HepG2 (cell line): ENCODE measurements at regions not wholly inside any gene's neighbourhood (a gene's known extent, or its start where the extent isn't known, plus 50 kb on each side); places are given as distances from the start of the nearest gene placed in this dataset.

Experiments
- AGO1 ChIP-seq: fragments of 200-400 bp; formaldehyde crosslinking; IDR thresholded peaks from 2 replicates; pipeline ENCODE4 v1.6.1; 2017; ENCODE audit warnings: mild to moderate bottlenecking, low read depth, low read length, moderate library complexity; ENCODE audit not compliant: poor library complexity, severe bottlenecking
- BHLHE40 ChIP-seq: IDR thresholded peaks from 2 replicates; pipeline ENCODE4 v1.6.1; 2011; ENCODE audit warnings: low read length, improper control_type of control experiment
- BRCA1 ChIP-seq: sonication (generic); formaldehyde crosslinking; IDR thresholded peaks from 2 replicates; pipeline ENCODE4 v1.4.0; 2020; ENCODE audit warnings: missing genetic modification reagents
- CREM ChIP-seq, 2 experiments: sonication (generic) in 1 of 2; formaldehyde crosslinking in 1 of 2; IDR thresholded peaks; 2 replicates each; pipeline versions ENCODE4 v1.4.0 to v1.6.1; 2016 to 2020; ENCODE audit warnings: antibody characterized with exemption in 1 of 2, mild to moderate bottlenecking in 1 of 2, missing genetic modification reagents in 1 of 2
- DPF2 ChIP-seq: sonication (generic); formaldehyde crosslinking; IDR thresholded peaks from 2 replicates; pipeline ENCODE4 v1.4.0; 2020; ENCODE audit warnings: mild to moderate bottlenecking, low read depth, missing genetic modification reagents, borderline replicate concordance
- ERF ChIP-seq: IDR thresholded peaks from 2 replicates; pipeline ENCODE4 v1.6.1; 2018; ENCODE audit warnings: missing biosample characterization, missing genetic modification reagents
- NBN ChIP-seq: fragments of 450-650 bp; conservative IDR thresholded peaks from 2 replicates; pipeline ENCODE4 v1.6.1; 2017
- NR2F1 ChIP-seq, 2 experiments: fragments of 450-650 bp in 1 of 2; formaldehyde crosslinking in 1 of 2; IDR thresholded peaks; 2 replicates each; pipeline versions ENCODE4 v1.5.0 to v1.6.1; 2016 to 2020; ENCODE audit warnings: mild to moderate bottlenecking in 1 of 2, missing compliant biosample characterization in 1 of 2, missing genetic modification reagents in 1 of 2, moderate library complexity in 1 of 2
- PCBP2 ChIP-seq: fragments of 200-400 bp; formaldehyde crosslinking; optimal IDR thresholded peaks from 2 replicates; pipeline ENCODE3; 2018; ENCODE audit warnings: low read length, low read depth; ENCODE audit not compliant: poor library complexity, severe bottlenecking
- RFX5 ChIP-seq: IDR thresholded peaks from 2 replicates; pipeline ENCODE4 v1.6.1; 2011; ENCODE audit warnings: low read depth, low read length, improper control_type of control experiment
- TEAD3 ChIP-seq: optimal IDR thresholded peaks from 2 replicates; pipeline ENCODE3; 2016; ENCODE audit warnings: borderline replicate concordance
- TOPORS ChIP-seq: sonication (generic); formaldehyde crosslinking; IDR thresholded peaks from 2 replicates; pipeline ENCODE4 v1.8.0; 2023; ENCODE audit warnings: mild to moderate bottlenecking, missing genetic modification reagents
- ZFY ChIP-seq: sonication (generic); formaldehyde crosslinking; IDR thresholded peaks from 2 replicates; pipeline ENCODE4 v1.4.0; 2020; ENCODE audit warnings: missing genetic modification reagents
- ZKSCAN5 ChIP-seq: sonication (generic); formaldehyde crosslinking; IDR thresholded peaks from 2 replicates; pipeline ENCODE4 v1.5.1; 2020; ENCODE audit warnings: mild to moderate bottlenecking, missing genetic modification reagents
- ZNF547 ChIP-seq: sonication (generic); formaldehyde crosslinking; IDR thresholded peaks from 2 replicates; pipeline ENCODE4 v1.5.1; 2020; ENCODE audit warnings: mild to moderate bottlenecking, missing genetic modification reagents
- ZNF660 ChIP-seq: sonication (generic); formaldehyde crosslinking; IDR thresholded peaks from 2 replicates; pipeline ENCODE4 v1.5.1; 2020; ENCODE audit warnings: mild to moderate bottlenecking, low read depth, missing genetic modification reagents, borderline replicate concordance
- ZNF816 ChIP-seq: sonication (generic); formaldehyde crosslinking; IDR thresholded peaks from 2 replicates; pipeline ENCODE4 v1.8.0; 2022; ENCODE audit warnings: missing genetic modification reagents, mild to moderate bottlenecking, borderline replicate concordance
- TF ChIP-seq, protein P1 (sequence below): IDR thresholded peaks from 2 replicates; pipeline ENCODE4 v1.6.1; 2016; ENCODE audit warnings: mild to moderate bottlenecking, missing biosample characterization, missing genetic modification reagents
- TF ChIP-seq, protein P2 (sequence below): IDR thresholded peaks from 2 replicates; pipeline ENCODE4 v1.6.1; 2016; ENCODE audit warnings: control low read depth
- TF ChIP-seq, protein P3 (sequence below): IDR thresholded peaks from 2 replicates; pipeline ENCODE4 v1.6.1; 2012; ENCODE audit warnings: low read length, improper control_type of control experiment
- TF ChIP-seq, protein P4 (sequence below): sonication (generic); formaldehyde crosslinking; IDR thresholded peaks from 2 replicates; pipeline ENCODE4 v1.4.0; 2020; ENCODE audit warnings: missing genetic modification reagents
- TF ChIP-seq, protein P5 (sequence below): IDR thresholded peaks from 2 replicates; pipeline ENCODE4 v1.6.1; 2016; ENCODE audit warnings: missing compliant biosample characterization, missing genetic modification reagents, borderline replicate concordance
- TF ChIP-seq, protein P6 (sequence below): sonication (generic); formaldehyde crosslinking; conservative IDR thresholded peaks from 2 replicates; pipeline ENCODE4 v1.8.0; 2022; ENCODE audit warnings: missing genetic modification reagents

DNA sequence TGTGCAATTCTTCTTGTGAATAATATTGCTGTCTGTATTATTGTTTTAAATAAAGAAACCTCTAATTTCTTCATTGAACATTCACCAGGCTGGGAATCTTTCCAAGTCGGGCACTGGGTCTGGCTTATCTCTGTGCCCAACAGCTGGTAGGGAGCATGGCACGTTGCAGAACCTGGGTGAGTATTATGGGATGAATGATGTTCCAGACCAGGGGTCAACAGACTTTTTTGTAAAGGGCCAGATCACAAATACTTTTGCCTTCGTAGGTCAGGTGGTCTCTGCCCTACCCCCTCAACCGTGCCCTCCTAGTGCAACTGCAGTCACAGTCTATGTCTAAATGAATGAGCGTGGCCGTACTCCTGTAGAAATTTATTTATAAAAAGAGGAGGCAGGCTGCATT is 81.6 kb upstream of the FOXQ1 start (continued):
- TF ChIP-seq, protein P1, sequence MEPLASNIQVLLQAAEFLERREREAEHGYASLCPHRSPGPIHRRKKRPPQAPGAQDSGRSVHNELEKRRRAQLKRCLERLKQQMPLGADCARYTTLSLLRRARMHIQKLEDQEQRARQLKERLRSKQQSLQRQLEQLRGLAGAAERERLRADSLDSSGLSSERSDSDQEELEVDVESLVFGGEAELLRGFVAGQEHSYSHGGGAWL = no peak
- TF ChIP-seq DPF2 (no peak), ZFY (CRISPR knock-in tag) (0 out of 2 replicates have a peak, but pooled peaks have one; percentile 11), AGO1 (no peak), CREM (IDR thresholded peaks at IDR 0.05) (no peak), CREM (CRISPR knock-in tag; IDR thresholded peaks at IDR 0.05) (no peak), ZNF816 (CRISPR knock-in tag) (no peak), BHLHE40 (no peak), RFX5 (no peak), TOPORS (CRISPR knock-in tag) (no peak), NR2F1 (CRISPR knock-in tag; IDR thresholded peaks at IDR 0.05) (no peak), ZNF547 (CRISPR knock-in tag) (no peak), ERF (no peak), NBN (no peak), TEAD3 (no peak), ZKSCAN5 (no peak), PCBP2 (no peak), BRCA1 (CRISPR knock-in tag) (no peak), ZNF660 (no peak)
- TF ChIP-seq, protein P2, sequence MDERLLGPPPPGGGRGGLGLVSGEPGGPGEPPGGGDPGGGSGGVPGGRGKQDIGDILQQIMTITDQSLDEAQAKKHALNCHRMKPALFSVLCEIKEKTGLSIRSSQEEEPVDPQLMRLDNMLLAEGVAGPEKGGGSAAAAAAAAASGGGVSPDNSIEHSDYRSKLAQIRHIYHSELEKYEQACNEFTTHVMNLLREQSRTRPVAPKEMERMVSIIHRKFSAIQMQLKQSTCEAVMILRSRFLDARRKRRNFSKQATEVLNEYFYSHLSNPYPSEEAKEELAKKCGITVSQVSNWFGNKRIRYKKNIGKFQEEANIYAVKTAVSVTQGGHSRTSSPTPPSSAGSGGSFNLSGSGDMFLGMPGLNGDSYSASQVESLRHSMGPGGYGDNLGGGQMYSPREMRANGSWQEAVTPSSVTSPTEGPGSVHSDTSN (CRISPR knock-in tag) = no peak
- TF ChIP-seq, protein P3, sequence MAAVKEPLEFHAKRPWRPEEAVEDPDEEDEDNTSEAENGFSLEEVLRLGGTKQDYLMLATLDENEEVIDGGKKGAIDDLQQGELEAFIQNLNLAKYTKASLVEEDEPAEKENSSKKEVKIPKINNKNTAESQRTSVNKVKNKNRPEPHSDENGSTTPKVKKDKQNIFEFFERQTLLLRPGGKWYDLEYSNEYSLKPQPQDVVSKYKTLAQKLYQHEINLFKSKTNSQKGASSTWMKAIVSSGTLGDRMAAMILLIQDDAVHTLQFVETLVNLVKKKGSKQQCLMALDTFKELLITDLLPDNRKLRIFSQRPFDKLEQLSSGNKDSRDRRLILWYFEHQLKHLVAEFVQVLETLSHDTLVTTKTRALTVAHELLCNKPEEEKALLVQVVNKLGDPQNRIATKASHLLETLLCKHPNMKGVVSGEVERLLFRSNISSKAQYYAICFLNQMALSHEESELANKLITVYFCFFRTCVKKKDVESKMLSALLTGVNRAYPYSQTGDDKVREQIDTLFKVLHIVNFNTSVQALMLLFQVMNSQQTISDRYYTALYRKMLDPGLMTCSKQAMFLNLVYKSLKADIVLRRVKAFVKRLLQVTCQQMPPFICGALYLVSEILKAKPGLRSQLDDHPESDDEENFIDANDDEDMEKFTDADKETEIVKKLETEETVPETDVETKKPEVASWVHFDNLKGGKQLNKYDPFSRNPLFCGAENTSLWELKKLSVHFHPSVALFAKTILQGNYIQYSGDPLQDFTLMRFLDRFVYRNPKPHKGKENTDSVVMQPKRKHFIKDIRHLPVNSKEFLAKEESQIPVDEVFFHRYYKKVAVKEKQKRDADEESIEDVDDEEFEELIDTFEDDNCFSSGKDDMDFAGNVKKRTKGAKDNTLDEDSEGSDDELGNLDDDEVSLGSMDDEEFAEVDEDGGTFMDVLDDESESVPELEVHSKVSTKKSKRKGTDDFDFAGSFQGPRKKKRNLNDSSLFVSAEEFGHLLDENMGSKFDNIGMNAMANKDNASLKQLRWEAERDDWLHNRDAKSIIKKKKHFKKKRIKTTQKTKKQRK = no peak
- TF ChIP-seq, protein P4, sequence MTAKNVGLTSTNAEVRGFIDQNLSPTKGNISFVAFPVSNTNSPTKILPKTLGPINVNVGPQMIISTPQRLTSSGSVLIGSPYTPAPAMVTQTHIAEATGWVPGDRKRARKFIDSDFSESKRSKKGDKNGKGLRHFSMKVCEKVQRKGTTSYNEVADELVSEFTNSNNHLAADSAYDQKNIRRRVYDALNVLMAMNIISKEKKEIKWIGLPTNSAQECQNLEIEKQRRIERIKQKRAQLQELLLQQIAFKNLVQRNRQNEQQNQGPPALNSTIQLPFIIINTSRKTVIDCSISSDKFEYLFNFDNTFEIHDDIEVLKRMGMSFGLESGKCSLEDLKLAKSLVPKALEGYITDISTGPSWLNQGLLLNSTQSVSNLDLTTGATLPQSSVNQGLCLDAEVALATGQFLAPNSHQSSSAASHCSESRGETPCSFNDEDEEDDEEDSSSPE (CRISPR knock-in tag) = no peak
- TF ChIP-seq, protein P5, sequence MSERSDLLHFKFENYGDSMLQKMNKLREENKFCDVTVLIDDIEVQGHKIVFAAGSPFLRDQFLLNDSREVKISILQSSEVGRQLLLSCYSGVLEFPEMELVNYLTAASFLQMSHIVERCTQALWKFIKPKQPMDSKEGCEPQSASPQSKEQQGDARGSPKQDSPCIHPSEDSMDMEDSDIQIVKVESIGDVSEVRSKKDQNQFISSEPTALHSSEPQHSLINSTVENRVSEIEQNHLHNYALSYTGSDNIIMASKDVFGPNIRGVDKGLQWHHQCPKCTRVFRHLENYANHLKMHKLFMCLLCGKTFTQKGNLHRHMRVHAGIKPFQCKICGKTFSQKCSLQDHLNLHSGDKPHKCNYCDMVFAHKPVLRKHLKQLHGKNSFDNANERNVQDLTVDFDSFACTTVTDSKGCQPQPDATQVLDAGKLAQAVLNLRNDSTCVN (CRISPR knock-in tag) = no peak
- TF ChIP-seq, protein P6, sequence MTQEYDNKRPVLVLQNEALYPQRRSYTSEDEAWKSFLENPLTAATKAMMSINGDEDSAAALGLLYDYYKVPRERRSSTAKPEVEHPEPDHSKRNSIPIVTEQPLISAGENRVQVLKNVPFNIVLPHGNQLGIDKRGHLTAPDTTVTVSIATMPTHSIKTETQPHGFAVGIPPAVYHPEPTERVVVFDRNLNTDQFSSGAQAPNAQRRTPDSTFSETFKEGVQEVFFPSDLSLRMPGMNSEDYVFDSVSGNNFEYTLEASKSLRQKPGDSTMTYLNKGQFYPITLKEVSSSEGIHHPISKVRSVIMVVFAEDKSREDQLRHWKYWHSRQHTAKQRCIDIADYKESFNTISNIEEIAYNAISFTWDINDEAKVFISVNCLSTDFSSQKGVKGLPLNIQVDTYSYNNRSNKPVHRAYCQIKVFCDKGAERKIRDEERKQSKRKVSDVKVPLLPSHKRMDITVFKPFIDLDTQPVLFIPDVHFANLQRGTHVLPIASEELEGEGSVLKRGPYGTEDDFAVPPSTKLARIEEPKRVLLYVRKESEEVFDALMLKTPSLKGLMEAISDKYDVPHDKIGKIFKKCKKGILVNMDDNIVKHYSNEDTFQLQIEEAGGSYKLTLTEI (CRISPR knock-in tag) = no peak
